GM12878 (cell line): ENCODE measurements at regions not wholly inside any gene's neighbourhood (a gene's known extent, or its start where the extent isn't known, plus 50 kb on each side); places are given as distances from the start of the nearest gene placed in this dataset.

Experiments used
- CREM ChIP-seq: IDR thresholded peaks from 2 replicates; pipeline ENCODE4 v1.6.1; 2014; ENCODE audit warnings: antibody characterized with exemption, low read depth
- ELK1 ChIP-seq: IDR thresholded peaks from 2 replicates; pipeline ENCODE4 v1.6.1; 2012; ENCODE audit warnings: low read depth, low read length, improper control_type of control experiment
- PAX8 ChIP-seq: fragments of 450-650 bp; IDR thresholded peaks from 2 replicates; pipeline ENCODE4 v1.6.1; 2017; ENCODE audit warnings: mild to moderate bottlenecking, moderate library complexity
- RBBP5 ChIP-seq: fragments of 200-600 bp; sonication (generic); conservative IDR thresholded peaks from 2 replicates; pipeline ENCODE4 v1.6.1; 2016
- SIX5 ChIP-seq: IDR thresholded peaks from 2 replicates; pipeline ENCODE4 v1.6.1; 2011; ENCODE audit warnings: mild to moderate bottlenecking, low read depth, low read length, moderate library complexity; ENCODE audit not compliant: severe bottlenecking
- SMAD5 ChIP-seq: IDR thresholded peaks from 2 replicates; pipeline ENCODE4 v1.6.1; 2016; ENCODE audit warnings: antibody characterized with exemption, low read depth
- ZNF687 ChIP-seq: fragments of 450-650 bp; IDR thresholded peaks from 2 replicates; pipeline ENCODE4 v1.6.1; 2017; ENCODE audit warnings: mild to moderate bottlenecking, moderate library complexity
- TF ChIP-seq, protein P1 (sequence below): fragments of 450-650 bp; IDR thresholded peaks from 2 replicates; pipeline ENCODE4 v1.6.1; 2018; ENCODE audit warnings: mild to moderate bottlenecking, low read depth, moderate library complexity; ENCODE audit not compliant: partially characterized antibody

DNA sequence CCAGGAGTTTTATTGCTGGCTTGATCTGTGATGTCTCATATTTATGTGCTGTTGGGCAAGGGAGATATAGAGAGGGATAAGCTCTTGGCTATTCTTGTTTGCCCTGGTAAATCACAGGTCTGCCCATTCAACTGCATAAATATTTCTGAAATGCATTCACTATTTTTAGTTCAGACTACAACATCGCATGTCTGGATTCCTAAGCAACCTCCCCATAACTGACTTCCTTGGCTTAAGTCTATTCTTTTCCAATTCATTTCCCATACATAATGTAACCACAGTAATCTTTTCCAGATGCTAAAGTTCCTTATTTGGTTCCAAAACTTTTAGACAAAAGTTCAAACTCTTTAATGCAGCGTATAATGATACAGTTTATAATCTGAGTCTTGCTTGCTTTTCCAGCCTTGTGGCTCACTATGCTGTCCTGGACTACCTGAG, 321.4 kb upstream of the ACTBL2 start (continued):
- TF ChIP-seq PAX8 (no peak), CREM (no peak), SIX5 (no peak), SMAD5 (no peak), ELK1 (no peak), RBBP5 (no peak), ZNF687 (no peak)
- TF ChIP-seq, protein P1, sequence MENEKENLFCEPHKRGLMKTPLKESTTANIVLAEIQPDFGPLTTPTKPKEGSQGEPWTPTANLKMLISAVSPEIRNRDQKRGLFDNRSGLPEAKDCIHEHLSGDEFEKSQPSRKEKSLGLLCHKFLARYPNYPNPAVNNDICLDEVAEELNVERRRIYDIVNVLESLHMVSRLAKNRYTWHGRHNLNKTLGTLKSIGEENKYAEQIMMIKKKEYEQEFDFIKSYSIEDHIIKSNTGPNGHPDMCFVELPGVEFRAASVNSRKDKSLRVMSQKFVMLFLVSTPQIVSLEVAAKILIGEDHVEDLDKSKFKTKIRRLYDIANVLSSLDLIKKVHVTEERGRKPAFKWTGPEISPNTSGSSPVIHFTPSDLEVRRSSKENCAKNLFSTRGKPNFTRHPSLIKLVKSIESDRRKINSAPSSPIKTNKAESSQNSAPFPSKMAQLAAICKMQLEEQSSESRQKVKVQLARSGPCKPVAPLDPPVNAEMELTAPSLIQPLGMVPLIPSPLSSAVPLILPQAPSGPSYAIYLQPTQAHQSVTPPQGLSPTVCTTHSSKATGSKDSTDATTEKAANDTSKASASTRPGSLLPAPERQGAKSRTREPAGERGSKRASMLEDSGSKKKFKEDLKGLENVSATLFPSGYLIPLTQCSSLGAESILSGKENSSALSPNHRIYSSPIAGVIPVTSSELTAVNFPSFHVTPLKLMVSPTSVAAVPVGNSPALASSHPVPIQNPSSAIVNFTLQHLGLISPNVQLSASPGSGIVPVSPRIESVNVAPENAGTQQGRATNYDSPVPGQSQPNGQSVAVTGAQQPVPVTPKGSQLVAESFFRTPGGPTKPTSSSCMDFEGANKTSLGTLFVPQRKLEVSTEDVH, result no peak
